SH-SY5Y (cell line): ENCODE measurements at regions not wholly inside any gene's neighbourhood (a gene's known extent, or its start where the extent isn't known, plus 50 kb on each side); places are given as distances from the start of the nearest gene placed in this dataset.

ENCODE experiments used
- GATA2 ChIP-seq: IDR thresholded peaks from 2 replicates; pipeline ENCODE4 v1.6.1; 2011; ENCODE audit warnings: mild to moderate bottlenecking, low read depth, low read length
- GATA3 ChIP-seq: IDR thresholded peaks from 2 replicates; pipeline ENCODE4 v1.6.1; 2011; ENCODE audit warnings: low read depth, mild to moderate bottlenecking, low read length, moderate library complexity

- TF ChIP-seq GATA2 (no peak), GATA3 (no peak)
Observed at GRCh38 chr22:22141031-22141430, 103.6 kb upstream of the VPREB1 start.
